Naive B cell (primary cell): ENCODE measurements at regions not wholly inside any gene's neighbourhood (a gene's known extent, or its start where the extent isn't known, plus 50 kb on each side); places are given as distances from the start of the nearest gene placed in this dataset.
A peak's percentile ranks its signal among the peaks of the same experiment; 100 is the strongest.

Experiments used
- ATAC-seq, 2 donors: fragments of 150-1000 bp; cut with Tn5 transposase; 2 replicates each; pipeline ENCODE4 v1.10.0; 2021; ENCODE audit warnings: low read depth in 2 of 2, mild to moderate bottlenecking in 2 of 2, moderate library complexity in 2 of 2
- DNase-seq: peaks from one replicate; pipeline ENCODE4 v3.0.0; 2022
- H3K27ac Mint-ChIP-seq, 6 donors: one replicate each; pipeline ENCODE4 v1.8.0; 2020 to 2022; ENCODE audit warnings: mild to moderate bottlenecking in 6 of 6, mixed read lengths in 6 of 6, moderate library complexity in 5 of 6, inconsistent platforms in 2 of 6
- H3K27me3 Mint-ChIP-seq, 3 donors: one replicate each; pipeline ENCODE4 v1.8.0; 2021 to 2022; ENCODE audit warnings: mixed read lengths in 3 of 3, mild to moderate bottlenecking in 1 of 3
- H3K36me3 Mint-ChIP-seq, 2 donors: one replicate each; pipeline ENCODE4 v1.8.0; 2020 to 2022; ENCODE audit warnings: mixed read lengths in 2 of 2, inconsistent platforms in 1 of 2, mild to moderate bottlenecking in 1 of 2
- H3K4me1 Mint-ChIP-seq, 3 donors: one replicate each; pipeline ENCODE4 v1.8.0; 2020 to 2022; ENCODE audit warnings: mixed read lengths in 3 of 3, inconsistent platforms in 1 of 3, mild to moderate bottlenecking in 1 of 3, moderate library complexity in 1 of 3
- H3K4me3 Mint-ChIP-seq, 8 donors: one replicate each; pipeline ENCODE4 v1.8.0; 2020 to 2022; ENCODE audit warnings: mild to moderate bottlenecking in 8 of 8, mixed read lengths in 8 of 8, moderate library complexity in 8 of 8, inconsistent platforms in 2 of 8
- H3K9me3 Mint-ChIP-seq, 7 donors: one replicate each; pipeline ENCODE4 v1.8.0; 2020 to 2022; ENCODE audit warnings: mixed read lengths in 7 of 7, mild to moderate bottlenecking in 5 of 7, inconsistent platforms in 2 of 7, moderate library complexity in 1 of 7

GRCh38 chr5:102018690-102019089, 277.4 kb downstream of the SLCO4C1 start:
- Mint-ChIP-seq H3K27ac (no peak overlapping the region), H3K36me3 (no peaks in the 10 kb centered on the region), H3K9me3 (peaks cover 0 to 10% (median 3%) of the 10 kb centered on the region in 7 donors), H3K27me3 (no peaks in the 10 kb centered on the region), H3K4me3 (no peak overlapping the region), H3K4me1 (no peaks in the 10 kb centered on the region)
- DNase-seq: no peak
- ATAC-seq: no peak

DNA sequence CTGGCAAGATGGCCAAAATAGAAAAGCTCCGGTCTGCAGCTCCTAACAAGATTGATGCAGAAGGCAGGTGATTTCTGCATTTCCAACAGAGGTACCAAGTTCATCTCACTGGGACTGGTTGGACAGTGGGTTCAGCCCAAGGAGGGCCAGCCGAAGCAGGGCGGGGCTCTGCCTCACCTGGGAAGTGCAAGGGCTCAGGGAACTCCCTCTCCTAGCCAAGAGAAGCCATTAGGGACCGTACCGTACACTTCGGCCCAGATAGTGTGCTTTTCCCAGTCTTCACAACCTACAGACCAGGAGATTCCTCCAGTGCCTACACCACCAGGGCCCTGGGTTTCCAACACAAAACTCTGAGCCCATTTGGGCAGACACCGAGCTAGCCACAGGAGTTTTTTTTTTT, 277.8 kb downstream of the SLCO4C1 start:
- peaks cover 0 to 7% (median 2%) of the 10 kb centered on the region in 7 donors for H3K9me3 Mint-ChIP-seq
- no peak for ATAC-seq
- no peaks in the 10 kb centered on the region for H3K36me3 Mint-ChIP-seq
- H3K4me3 Mint-ChIP-seq: no peak overlapping the region
- H3K27me3 Mint-ChIP-seq: no peaks in the 10 kb centered on the region
- peak overlapping the region in 1 of 6 donors; percentile 28 for H3K27ac Mint-ChIP-seq
- no peak for DNase-seq
- no peaks in the 10 kb centered on the region for H3K4me1 Mint-ChIP-seq

DNA sequence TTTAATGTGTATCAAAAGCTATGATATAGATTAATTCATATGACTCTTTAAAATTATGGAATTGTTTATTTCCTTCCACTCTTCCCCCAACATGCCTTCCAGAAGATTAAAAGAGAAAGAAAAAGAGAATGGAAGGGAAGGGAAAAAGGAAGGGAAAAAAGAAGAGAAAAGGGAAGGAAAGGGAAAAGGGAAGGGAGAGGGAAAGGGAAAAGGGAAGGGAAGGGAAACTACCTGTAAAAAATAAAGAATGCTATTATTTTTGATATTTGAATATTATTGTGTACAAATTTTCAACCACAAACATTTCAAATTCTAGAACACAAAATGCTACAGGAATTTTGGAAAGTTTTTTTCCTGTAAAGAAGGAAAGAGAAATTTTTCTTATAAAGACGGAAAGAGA, 281.7 kb downstream of the SLCO4C1 start:
- DNase-seq (no peak), ATAC-seq (no peak)
- no peaks in the 10 kb centered on the region for H3K36me3 Mint-ChIP-seq
- H3K27ac Mint-ChIP-seq: no peak overlapping the region
- no peak overlapping the region for H3K4me3 Mint-ChIP-seq
- H3K4me1 Mint-ChIP-seq: no peaks in the 10 kb centered on the region
- H3K27me3 Mint-ChIP-seq: no peaks in the 10 kb centered on the region
- H3K9me3 Mint-ChIP-seq: no peaks in the 10 kb centered on the region

DNA sequence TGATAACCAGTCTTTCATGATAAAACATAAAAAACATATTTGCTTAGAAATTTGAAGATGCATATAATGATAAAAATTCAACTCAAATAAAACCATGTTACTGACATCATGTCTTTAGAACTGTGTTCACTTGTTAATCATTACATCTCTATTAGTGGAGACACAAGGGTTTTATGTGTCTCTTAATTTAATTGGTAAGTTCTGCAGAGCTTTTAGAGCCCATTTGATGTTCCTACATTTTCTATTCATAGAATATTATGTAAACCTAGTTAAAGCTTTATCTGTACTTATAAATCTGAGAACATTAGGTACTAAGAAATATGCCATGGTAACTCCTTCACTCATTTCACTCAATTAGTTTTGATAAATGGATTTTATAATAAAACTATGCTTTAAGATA, 285.4 kb downstream of the SLCO4C1 start:
- no peaks in the 10 kb centered on the region for H3K27me3 Mint-ChIP-seq
- ATAC-seq: no peak
- no peak overlapping the region for H3K4me3 Mint-ChIP-seq
- DNase-seq: no peak
- no peak overlapping the region for H3K27ac Mint-ChIP-seq
- no peaks in the 10 kb centered on the region for H3K9me3 Mint-ChIP-seq
- H3K4me1 Mint-ChIP-seq: no peaks in the 10 kb centered on the region
- H3K36me3 Mint-ChIP-seq: no peaks in the 10 kb centered on the region

- no peak for DNase-seq
- H3K9me3 Mint-ChIP-seq: peaks cover 0 to 4% (median 0%) of the 10 kb centered on the region in 7 donors
- no peaks in the 10 kb centered on the region for H3K36me3 Mint-ChIP-seq
- no peaks in the 10 kb centered on the region for H3K4me1 Mint-ChIP-seq
- peak overlapping the region in 1 of 8 donors; percentile 37 for H3K4me3 Mint-ChIP-seq
- H3K27ac Mint-ChIP-seq: no peak overlapping the region
- ATAC-seq: no peak
- peaks cover 0 to 7% (median 0%) of the 10 kb centered on the region in 3 donors for H3K27me3 Mint-ChIP-seq
Measured at GRCh38 chr5:101997235-101997634, 298.8 kb downstream of the SLCO4C1 start.

DNA sequence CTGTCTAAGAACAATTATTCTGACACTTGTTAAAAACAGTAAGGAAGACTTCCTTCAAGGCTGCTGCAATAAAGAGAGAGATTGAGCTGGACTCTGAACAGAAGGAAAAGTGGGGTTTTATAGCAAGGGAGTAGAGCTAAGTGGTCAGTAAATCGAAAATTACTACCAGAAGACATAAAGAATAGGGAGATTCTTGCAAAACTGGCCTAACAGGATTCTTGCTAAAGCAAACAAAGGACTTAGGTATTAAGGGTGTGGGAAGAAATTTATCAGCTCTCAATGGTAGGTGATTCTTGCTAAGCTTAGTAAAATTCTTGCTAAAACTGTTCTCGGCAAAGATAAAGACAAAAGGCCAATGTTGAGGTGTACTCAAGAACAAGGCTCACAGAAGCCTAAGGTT, 300.5 kb downstream of the SLCO4C1 start:
- ATAC-seq: no peak
- H3K27ac Mint-ChIP-seq: no peak overlapping the region
- H3K4me3 Mint-ChIP-seq: no peak overlapping the region
- no peak for DNase-seq
- no peaks in the 10 kb centered on the region for H3K4me1 Mint-ChIP-seq
- H3K36me3 Mint-ChIP-seq: no peaks in the 10 kb centered on the region
- H3K9me3 Mint-ChIP-seq: peaks cover 0 to 4% (median 0%) of the 10 kb centered on the region in 7 donors
- peaks cover 0 to 7% (median 0%) of the 10 kb centered on the region in 3 donors for H3K27me3 Mint-ChIP-seq

- Mint-ChIP-seq H3K27ac (no peak overlapping the region), H3K4me3 (no peak overlapping the region), H3K4me1 (no peaks in the 10 kb centered on the region), H3K36me3 (no peaks in the 10 kb centered on the region), H3K27me3 (peaks cover 0 to 7% (median 0%) of the 10 kb centered on the region in 3 donors), H3K9me3 (peaks cover 0 to 4% (median 0%) of the 10 kb centered on the region in 7 donors)
- no peak for DNase-seq
- ATAC-seq: no peak
Measured at GRCh38 chr5:101991486-101991885, 304.6 kb downstream of the SLCO4C1 start.

GRCh38 chr5:101989659-101990058, 306.4 kb downstream of the SLCO4C1 start:
- H3K27me3 Mint-ChIP-seq: peaks cover 0 to 7% (median 0%) of the 10 kb centered on the region in 3 donors
- peaks cover 0 to 4% (median 0%) of the 10 kb centered on the region in 7 donors for H3K9me3 Mint-ChIP-seq
- no peak overlapping the region for H3K27ac Mint-ChIP-seq
- no peak for DNase-seq
- no peak overlapping the region for H3K4me3 Mint-ChIP-seq
- H3K4me1 Mint-ChIP-seq: no peaks in the 10 kb centered on the region
- H3K36me3 Mint-ChIP-seq: no peaks in the 10 kb centered on the region
- ATAC-seq: no peak

GRCh38 chr5:101977729-101978345, 318.2 kb downstream of the SLCO4C1 start:
- Mint-ChIP-seq H3K27ac (no peak overlapping the region), H3K4me3 (no peak overlapping the region), H3K36me3 (no peaks in the 10 kb centered on the region), H3K4me1 (no peaks in the 10 kb centered on the region), H3K9me3 (no peaks in the 10 kb centered on the region), H3K27me3 (peaks cover 0 to 4% (median 0%) of the 10 kb centered on the region in 3 donors)
- DNase-seq (no peak), ATAC-seq (no peak)

DNA sequence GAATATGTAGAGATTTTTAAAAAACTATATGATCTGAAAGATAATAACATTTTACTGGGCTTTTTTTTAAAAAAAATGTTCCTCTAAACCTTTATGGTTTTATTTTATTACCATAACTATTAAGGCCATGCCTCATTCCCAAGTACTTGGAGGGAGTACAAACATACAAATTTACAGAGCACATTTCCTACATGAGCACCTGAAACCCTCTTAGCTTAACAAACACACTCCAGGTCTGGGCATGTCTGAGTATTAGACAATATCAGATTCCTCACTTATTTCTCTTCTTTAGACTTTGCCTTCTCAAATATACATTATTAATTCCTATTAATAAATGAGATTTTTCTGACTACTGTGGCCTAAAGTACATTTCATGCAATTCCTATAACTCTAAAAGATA, 319.2 kb downstream of the SLCO4C1 start:
- H3K4me1 Mint-ChIP-seq: no peaks in the 10 kb centered on the region
- no peak overlapping the region for H3K27ac Mint-ChIP-seq
- ATAC-seq: no peak
- no peaks in the 10 kb centered on the region for H3K36me3 Mint-ChIP-seq
- no peaks in the 10 kb centered on the region for H3K9me3 Mint-ChIP-seq
- DNase-seq: no peak
- H3K4me3 Mint-ChIP-seq: no peak overlapping the region
- peaks cover 0 to 4% (median 0%) of the 10 kb centered on the region in 3 donors for H3K27me3 Mint-ChIP-seq

- DNase-seq: no peak
- no peak overlapping the region for H3K27ac Mint-ChIP-seq
- peaks cover 0 to 5% (median 0%) of the 10 kb centered on the region in 3 donors for H3K27me3 Mint-ChIP-seq
- ATAC-seq: no peak
- H3K9me3 Mint-ChIP-seq: peaks cover 0 to 2% (median 0%) of the 10 kb centered on the region in 7 donors
- H3K36me3 Mint-ChIP-seq: no peaks in the 10 kb centered on the region
- H3K4me1 Mint-ChIP-seq: no peaks in the 10 kb centered on the region
- H3K4me3 Mint-ChIP-seq: no peak overlapping the region
Measured at GRCh38 chr5:101969742-101970141, 326.3 kb downstream of the SLCO4C1 start.

GRCh38 chr5:101966476-101966875, 329.6 kb downstream of the SLCO4C1 start:
- H3K4me3 Mint-ChIP-seq: no peak overlapping the region
- no peaks in the 10 kb centered on the region for H3K4me1 Mint-ChIP-seq
- peaks cover 0 to 2% (median 0%) of the 10 kb centered on the region in 7 donors for H3K9me3 Mint-ChIP-seq
- H3K27me3 Mint-ChIP-seq: peaks cover 0 to 5% (median 0%) of the 10 kb centered on the region in 3 donors
- H3K27ac Mint-ChIP-seq: no peak overlapping the region
- ATAC-seq: no peak
- H3K36me3 Mint-ChIP-seq: no peaks in the 10 kb centered on the region
- no peak for DNase-seq

DNA sequence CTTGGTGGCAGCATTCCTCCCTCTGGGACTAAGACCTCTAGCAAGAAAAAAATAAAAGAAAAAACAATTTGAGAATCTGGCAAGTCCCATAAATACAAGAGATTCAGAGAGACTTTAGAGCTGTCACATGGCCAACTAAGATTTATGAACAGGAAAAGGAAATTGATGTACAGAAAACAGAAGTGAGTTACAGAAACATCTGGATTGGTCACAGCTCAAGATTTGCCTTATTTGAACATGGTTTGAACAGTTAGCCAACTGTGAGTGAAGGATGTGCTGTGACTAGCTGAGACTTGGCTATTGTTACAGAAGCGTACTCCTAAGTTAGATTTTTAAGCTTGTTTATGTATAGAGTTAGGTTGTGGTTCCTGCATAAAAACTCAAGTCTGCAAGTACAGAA, 340.2 kb downstream of the SLCO4C1 start:
- no peaks in the 10 kb centered on the region for H3K4me1 Mint-ChIP-seq
- no peaks in the 10 kb centered on the region for H3K27me3 Mint-ChIP-seq
- no peak overlapping the region for H3K4me3 Mint-ChIP-seq
- no peak overlapping the region for H3K27ac Mint-ChIP-seq
- no peaks in the 10 kb centered on the region for H3K9me3 Mint-ChIP-seq
- no peaks in the 10 kb centered on the region for H3K36me3 Mint-ChIP-seq
- ATAC-seq (no peak), DNase-seq (no peak)

GRCh38 chr5:101950019-101950418, 346.1 kb downstream of the SLCO4C1 start:
- Mint-ChIP-seq H3K9me3 (no peaks in the 10 kb centered on the region), H3K27ac (no peak overlapping the region), H3K4me1 (no peaks in the 10 kb centered on the region), H3K36me3 (no peaks in the 10 kb centered on the region), H3K27me3 (no peaks in the 10 kb centered on the region), H3K4me3 (no peak overlapping the region)
- ATAC-seq (no peak), DNase-seq (no peak)

DNA sequence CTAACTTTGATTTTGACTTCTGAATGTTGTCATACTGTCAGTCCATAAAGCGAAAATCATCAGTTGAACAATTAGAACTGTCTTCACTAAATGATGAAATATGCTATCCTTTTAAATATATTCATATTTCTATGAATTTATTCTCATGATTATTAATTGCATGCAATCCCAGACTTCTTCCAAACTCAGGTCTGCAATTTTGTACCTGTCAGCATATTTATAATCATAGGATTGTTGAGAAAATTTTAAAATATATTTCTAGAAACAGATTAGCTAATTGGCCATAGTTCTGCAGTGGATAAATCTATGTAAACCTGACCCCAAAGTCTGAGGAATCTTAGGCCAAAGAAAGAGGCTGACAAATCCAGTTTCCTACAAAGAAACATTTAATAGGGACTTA, 347.5 kb downstream of the SLCO4C1 start:
- Mint-ChIP-seq H3K27ac (no peak overlapping the region), H3K36me3 (no peaks in the 10 kb centered on the region), H3K27me3 (no peaks in the 10 kb centered on the region), H3K4me1 (peaks cover 0 to 3% (median 3%) of the 10 kb centered on the region in 3 donors), H3K4me3 (no peak overlapping the region), H3K9me3 (no peaks in the 10 kb centered on the region)
- DNase-seq: no peak
- no peak for ATAC-seq
